GM23338 (cell line): ENCODE measurements at regions not wholly inside any gene's neighbourhood (a gene's known extent, or its start where the extent isn't known, plus 50 kb on each side); places are given as distances from the start of the nearest gene placed in this dataset.

ENCODE experiments used
- ATAC-seq: fragments of 200-7000 bp; cut with Tn5 transposase; 3 replicates; pipeline ENCODE4 v1.9.1; 2020
- DNase-seq: peaks from one replicate; pipeline ENCODE4 v3.0.0-alpha.2; 2015; ENCODE audit warnings: low spot score
- H2AFZ ChIP-seq: fragments of 200-600 bp; sonication (generic); 2 replicates; pipeline ENCODE4 v1.8.0; 2016; ENCODE audit warnings: antibody characterized with exemption, mild to moderate bottlenecking, moderate library complexity
- H3F3A ChIP-seq: fragments of 200-600 bp; sonication (generic); replicated peaks from 2 replicates; pipeline ENCODE4 v1.8.0; 2017; ENCODE audit warnings: antibody characterized with exemption, mixed run types, low read depth
- H3K27ac ChIP-seq: fragments of 200-600 bp; sonication (generic); 2 replicates; pipeline ENCODE4 v1.6.1; 2016; ENCODE audit warnings: low read depth
- H3K27me3 ChIP-seq: fragments of 200-600 bp; sonication (generic); 2 replicates; pipeline ENCODE4 v1.8.0; 2016; ENCODE audit warnings: mild to moderate bottlenecking, mixed run types, moderate library complexity; ENCODE audit not compliant: insufficient read depth
- H3K36me3 ChIP-seq: fragments of 200-600 bp; sonication (generic); 2 replicates; pipeline ENCODE4 v1.8.0; 2016; ENCODE audit warnings: mild to moderate bottlenecking; ENCODE audit not compliant: insufficient read depth
- H3K4me1 ChIP-seq: fragments of 200-600 bp; sonication (generic); 2 replicates; pipeline ENCODE4 v1.8.0; 2016; ENCODE audit warnings: mild to moderate bottlenecking, moderate library complexity; ENCODE audit not compliant: insufficient read depth
- H3K4me2 ChIP-seq: fragments of 200-600 bp; sonication (generic); 2 replicates; pipeline ENCODE4 v1.7.1; 2017; ENCODE audit warnings: mixed run types
- H3K4me3 ChIP-seq: fragments of 200-600 bp; sonication (generic); 2 replicates; pipeline ENCODE4 v1.6.1; 2016; ENCODE audit warnings: mixed run types
- H3K79me2 ChIP-seq: fragments of 200-600 bp; sonication (generic); replicated peaks from 2 replicates; pipeline ENCODE4 v1.8.0; 2017; ENCODE audit warnings: mild to moderate bottlenecking; ENCODE audit not compliant: insufficient read depth
- H3K9me2 ChIP-seq: fragments of 200-600 bp; sonication (generic); 2 replicates; pipeline ENCODE4 v1.8.0; 2017; ENCODE audit not compliant: insufficient read depth
- H4K20me1 ChIP-seq: fragments of 200-600 bp; sonication (generic); replicated peaks from 2 replicates; pipeline ENCODE4 v1.8.0; 2017; ENCODE audit warnings: mild to moderate bottlenecking; ENCODE audit not compliant: insufficient read depth
- H3K27ac Mint-ChIP-seq: 2 replicates; pipeline ENCODE4 v1.8.0; 2020; ENCODE audit warnings: inconsistent platforms, mild to moderate bottlenecking, moderate library complexity, mixed read lengths
- H3K27me3 Mint-ChIP-seq: 3 replicates; pipeline ENCODE4 v1.8.0; 2022; ENCODE audit warnings: low read depth, mild to moderate bottlenecking, moderate library complexity, mixed read lengths, inconsistent platforms; ENCODE audit not compliant: insufficient read depth, poor library complexity
- H3K36me3 Mint-ChIP-seq: 3 replicates; pipeline ENCODE4 v1.8.0; 2021; ENCODE audit warnings: low read depth, mild to moderate bottlenecking, inconsistent platforms, moderate library complexity, mixed read lengths
- H3K4me1 Mint-ChIP-seq: 3 replicates; pipeline ENCODE4 v1.8.0; 2020; ENCODE audit warnings: mild to moderate bottlenecking, inconsistent platforms, mixed read lengths
- H3K4me3 Mint-ChIP-seq: 3 replicates; pipeline ENCODE4 v1.8.0; 2021; ENCODE audit warnings: moderate library complexity, mild to moderate bottlenecking, inconsistent platforms, mixed read lengths
- H3K9me3 Mint-ChIP-seq: 3 replicates; pipeline ENCODE4 v1.8.0; 2020; ENCODE audit warnings: moderate library complexity, mild to moderate bottlenecking, inconsistent platforms, mixed read lengths
- CREB1 ChIP-seq: fragments of 250-450 bp; sonication (Bioruptor Pico); IDR thresholded peaks from 2 replicates; pipeline ENCODE4 v1.5.0; 2020; ENCODE audit warnings: low read depth, mild to moderate bottlenecking, moderate library complexity
- ETS1 ChIP-seq: IDR thresholded peaks from 2 replicates; pipeline ENCODE4 v1.6.1; 2016; ENCODE audit warnings: antibody characterized with exemption
- NANOG ChIP-seq: IDR thresholded peaks from 2 replicates; pipeline ENCODE4 v1.6.1; 2016; ENCODE audit warnings: antibody characterized with exemption, borderline replicate concordance
- POLR2AphosphoS5 ChIP-seq: IDR thresholded peaks from 2 replicates; pipeline ENCODE4 v1.6.1; 2016; ENCODE audit warnings: antibody characterized with exemption, low read depth
- STAT1 ChIP-seq: IDR thresholded peaks from one replicate; pipeline ENCODE4 v1.6.1; 2016; ENCODE audit warnings: antibody characterized with exemption; ENCODE audit not compliant: unreplicated experiment
- ZNF114 ChIP-seq: fragments of 250-450 bp; sonication (Bioruptor Pico); IDR thresholded peaks from 2 replicates; pipeline ENCODE4 v1.5.0; 2020; ENCODE audit warnings: mild to moderate bottlenecking, moderate library complexity
- ZNF331 ChIP-seq: fragments of 250-450 bp; sonication (Bioruptor Pico); IDR thresholded peaks from 2 replicates; pipeline ENCODE4 v1.5.0; 2020; ENCODE audit warnings: low read depth, mild to moderate bottlenecking, moderate library complexity
- TF ChIP-seq, protein P1 (sequence below): IDR thresholded peaks from one replicate; pipeline ENCODE4 v1.6.1; 2018; ENCODE audit warnings: antibody characterized with exemption; ENCODE audit not compliant: unreplicated experiment
- TF ChIP-seq, protein P2 (sequence below), 2 experiments: fragments of 200-600 bp in 1 of 2; sonication (generic) in 1 of 2; conservative IDR thresholded peaks; 2 replicates each; pipeline versions ENCODE4 v1.5.1 to v1.6.1; 2016 to 2017; ENCODE audit warnings: antibody characterized with exemption in 2 of 2, low read depth in 2 of 2, mild to moderate bottlenecking in 2 of 2, moderate library complexity in 1 of 2

GRCh38 chr2:65639156-65639864 lies 206.9 kb upstream of the SPRED2 start (continued):
- TF ChIP-seq ZNF331 = no peak
- no peak for TF ChIP-seq NANOG
- TF ChIP-seq, protein P1, sequence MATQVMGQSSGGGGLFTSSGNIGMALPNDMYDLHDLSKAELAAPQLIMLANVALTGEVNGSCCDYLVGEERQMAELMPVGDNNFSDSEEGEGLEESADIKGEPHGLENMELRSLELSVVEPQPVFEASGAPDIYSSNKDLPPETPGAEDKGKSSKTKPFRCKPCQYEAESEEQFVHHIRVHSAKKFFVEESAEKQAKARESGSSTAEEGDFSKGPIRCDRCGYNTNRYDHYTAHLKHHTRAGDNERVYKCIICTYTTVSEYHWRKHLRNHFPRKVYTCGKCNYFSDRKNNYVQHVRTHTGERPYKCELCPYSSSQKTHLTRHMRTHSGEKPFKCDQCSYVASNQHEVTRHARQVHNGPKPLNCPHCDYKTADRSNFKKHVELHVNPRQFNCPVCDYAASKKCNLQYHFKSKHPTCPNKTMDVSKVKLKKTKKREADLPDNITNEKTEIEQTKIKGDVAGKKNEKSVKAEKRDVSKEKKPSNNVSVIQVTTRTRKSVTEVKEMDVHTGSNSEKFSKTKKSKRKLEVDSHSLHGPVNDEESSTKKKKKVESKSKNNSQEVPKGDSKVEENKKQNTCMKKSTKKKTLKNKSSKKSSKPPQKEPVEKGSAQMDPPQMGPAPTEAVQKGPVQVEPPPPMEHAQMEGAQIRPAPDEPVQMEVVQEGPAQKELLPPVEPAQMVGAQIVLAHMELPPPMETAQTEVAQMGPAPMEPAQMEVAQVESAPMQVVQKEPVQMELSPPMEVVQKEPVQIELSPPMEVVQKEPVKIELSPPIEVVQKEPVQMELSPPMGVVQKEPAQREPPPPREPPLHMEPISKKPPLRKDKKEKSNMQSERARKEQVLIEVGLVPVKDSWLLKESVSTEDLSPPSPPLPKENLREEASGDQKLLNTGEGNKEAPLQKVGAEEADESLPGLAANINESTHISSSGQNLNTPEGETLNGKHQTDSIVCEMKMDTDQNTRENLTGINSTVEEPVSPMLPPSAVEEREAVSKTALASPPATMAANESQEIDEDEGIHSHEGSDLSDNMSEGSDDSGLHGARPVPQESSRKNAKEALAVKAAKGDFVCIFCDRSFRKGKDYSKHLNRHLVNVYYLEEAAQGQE = no peak
- TF ChIP-seq ZNF114 (CRISPR knock-in tag) = no peak
- no peak for TF ChIP-seq ETS1
- no peak for TF ChIP-seq CREB1 (CRISPR knock-in tag)
- TF ChIP-seq POLR2AphosphoS5 = no peak
- no peak for TF ChIP-seq STAT1

DNA sequence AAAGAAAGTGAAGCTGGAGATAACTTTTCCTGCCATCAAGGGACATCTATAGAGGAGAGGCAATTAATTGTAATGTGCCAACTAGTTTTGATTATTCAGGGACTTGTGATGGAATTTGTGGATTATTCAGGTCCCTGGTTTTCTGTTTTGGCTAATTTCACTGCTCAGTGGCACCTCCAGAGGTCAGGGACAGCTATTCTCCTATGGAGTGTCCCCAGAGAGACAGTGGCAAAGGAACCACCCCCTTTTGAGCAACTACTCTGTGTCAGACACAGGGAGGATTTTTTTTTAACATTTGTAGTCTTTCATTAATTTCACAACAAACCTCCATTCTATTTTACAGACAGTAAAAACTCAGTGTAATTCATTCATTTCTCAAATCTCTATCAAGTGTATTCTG lies 206.0 kb upstream of the SPRED2 start:
- ATAC-seq (peak; percentile 23; the same call in 2 of the 3 replicates), DNase-seq (peak; percentile 28)
- Histone ChIP-seq H3K79me2 (no peaks in the 10 kb centered on the region), H3K4me3 (no peak overlapping the region), H4K20me1 (no peaks in the 10 kb centered on the region), H2AFZ (no peak overlapping the region), H3K36me3 (no peaks in the 10 kb centered on the region), H3F3A (no peaks in the 10 kb centered on the region), H3K9me2 (0 out of 2 replicates have a peak, but pooled peaks cover 2% of the 10 kb centered on the region), H3K27me3 (peaks cover 24% of the 10 kb centered on the region), H3K4me1 (no peaks in the 10 kb centered on the region), H3K27ac (no peak overlapping the region), H3K4me2 (no peak overlapping the region)
- Mint-ChIP-seq H3K27ac (no peak overlapping the region), H3K4me1 (peaks cover 2% of the 10 kb centered on the region; the same call in 1 of the 3 replicates), H3K36me3 (no peaks in the 10 kb centered on the region; the same call in 2 of the 3 replicates), H3K4me3 (no peak overlapping the region), H3K9me3 (no peaks in the 10 kb centered on the region), H3K27me3 (no peaks in the 10 kb centered on the region)
- TF ChIP-seq, protein P2, sequence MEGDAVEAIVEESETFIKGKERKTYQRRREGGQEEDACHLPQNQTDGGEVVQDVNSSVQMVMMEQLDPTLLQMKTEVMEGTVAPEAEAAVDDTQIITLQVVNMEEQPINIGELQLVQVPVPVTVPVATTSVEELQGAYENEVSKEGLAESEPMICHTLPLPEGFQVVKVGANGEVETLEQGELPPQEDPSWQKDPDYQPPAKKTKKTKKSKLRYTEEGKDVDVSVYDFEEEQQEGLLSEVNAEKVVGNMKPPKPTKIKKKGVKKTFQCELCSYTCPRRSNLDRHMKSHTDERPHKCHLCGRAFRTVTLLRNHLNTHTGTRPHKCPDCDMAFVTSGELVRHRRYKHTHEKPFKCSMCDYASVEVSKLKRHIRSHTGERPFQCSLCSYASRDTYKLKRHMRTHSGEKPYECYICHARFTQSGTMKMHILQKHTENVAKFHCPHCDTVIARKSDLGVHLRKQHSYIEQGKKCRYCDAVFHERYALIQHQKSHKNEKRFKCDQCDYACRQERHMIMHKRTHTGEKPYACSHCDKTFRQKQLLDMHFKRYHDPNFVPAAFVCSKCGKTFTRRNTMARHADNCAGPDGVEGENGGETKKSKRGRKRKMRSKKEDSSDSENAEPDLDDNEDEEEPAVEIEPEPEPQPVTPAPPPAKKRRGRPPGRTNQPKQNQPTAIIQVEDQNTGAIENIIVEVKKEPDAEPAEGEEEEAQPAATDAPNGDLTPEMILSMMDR (conservative IDR thresholded peaks at IDR 0.05; ENCODE audit: low read depth in 2 of 2) = peak; percentile 23 to 38; a peak in 3 of 4 replicates
- TF ChIP-seq STAT1 = no peak
